HG03469 (cell line): ENCODE measurements at regions not wholly inside any gene's neighbourhood (a gene's known extent, or its start where the extent isn't known, plus 50 kb on each side); places are given as distances from the start of the nearest gene placed in this dataset.

Source experiments
- ATAC-seq: cut with Tn5 transposase; IDR thresholded peaks from one replicate; pipeline ENCODE4 v1.9.1; 2021; ENCODE audit warnings: mild to moderate bottlenecking, moderate library complexity, moderate number of reproducible peaks; ENCODE audit not compliant: unreplicated experiment

DNA sequence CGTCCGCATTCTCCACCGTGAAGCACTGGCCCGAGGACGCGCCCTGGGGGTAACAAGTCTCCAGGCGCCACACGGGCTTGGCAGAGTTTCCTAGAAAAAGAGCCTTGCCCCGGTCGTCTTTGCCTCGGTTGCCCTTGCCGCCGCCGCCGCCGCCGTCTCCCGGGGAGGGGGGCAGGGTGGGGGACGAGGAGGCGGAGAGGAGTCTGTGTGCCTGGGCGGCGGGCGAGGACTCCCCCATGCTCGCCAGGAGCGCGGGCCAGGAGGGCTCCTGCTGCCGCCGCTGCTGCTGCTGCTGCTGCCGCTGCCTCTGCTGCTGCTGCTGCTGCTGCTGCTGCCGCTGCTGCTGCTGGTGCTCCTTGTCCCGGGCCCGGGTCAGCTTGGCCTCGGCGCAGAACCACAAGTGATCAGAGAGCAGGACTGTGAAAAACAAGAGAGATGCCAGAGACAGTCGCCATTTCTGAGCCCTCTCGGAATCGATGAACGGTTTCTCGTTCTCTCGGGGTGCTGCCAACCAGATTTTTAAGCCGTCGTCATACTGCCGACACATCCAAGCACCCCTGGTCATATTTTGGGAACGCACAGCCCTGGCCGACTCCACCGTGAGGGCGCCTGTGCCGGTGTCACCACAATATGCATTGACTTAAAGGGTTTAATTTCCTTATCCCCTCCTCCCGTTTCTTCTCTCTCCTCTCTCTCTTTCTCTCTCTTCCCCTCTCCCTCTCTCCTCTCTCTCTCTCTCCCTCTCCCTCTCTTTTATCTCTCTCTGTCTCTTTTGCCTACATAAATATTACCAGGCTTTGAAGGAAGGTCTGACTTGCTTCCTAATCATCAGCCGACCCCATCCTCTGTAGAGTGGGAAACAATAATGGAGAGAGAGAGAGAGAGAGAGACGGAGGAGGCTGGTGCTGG lies 349.1 kb downstream of the LIG4 start:
- ATAC-seq, result no peak

DNA sequence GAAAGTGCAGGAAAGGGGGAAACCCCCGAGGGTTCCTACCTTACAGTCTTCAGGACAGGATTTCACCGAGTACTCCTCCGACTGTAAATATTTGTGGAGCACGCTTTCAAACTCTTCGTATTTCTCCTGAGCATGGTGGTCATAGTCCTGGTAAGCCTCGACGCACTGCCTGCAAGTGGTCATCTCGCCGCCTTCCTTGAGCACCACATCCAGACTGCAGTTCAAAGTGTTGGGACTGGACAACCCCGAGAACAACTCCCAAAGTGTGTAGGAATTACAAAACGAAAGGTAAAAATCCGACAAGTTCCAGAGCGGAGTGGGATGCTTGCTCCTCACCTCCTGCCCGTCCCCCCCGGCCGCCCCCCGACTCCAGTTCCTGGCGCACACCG lies 349.7 kb downstream of the LIG4 start:
- ATAC-seq, result no peak

DNA sequence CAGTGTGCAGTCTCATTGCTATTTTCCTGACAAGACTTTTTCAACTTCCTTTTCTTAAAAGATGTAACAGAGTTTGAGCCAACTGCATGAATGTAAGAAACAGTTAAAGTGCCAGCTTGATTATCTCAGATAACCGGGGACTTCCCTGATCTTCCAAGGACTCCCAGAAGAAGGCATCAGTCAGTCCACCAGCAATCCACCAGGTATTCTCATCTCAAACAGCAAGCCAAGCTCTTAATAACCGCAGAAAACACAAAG lies 350.1 kb downstream of the LIG4 start:
- ATAC-seq, result no peak

DNA sequence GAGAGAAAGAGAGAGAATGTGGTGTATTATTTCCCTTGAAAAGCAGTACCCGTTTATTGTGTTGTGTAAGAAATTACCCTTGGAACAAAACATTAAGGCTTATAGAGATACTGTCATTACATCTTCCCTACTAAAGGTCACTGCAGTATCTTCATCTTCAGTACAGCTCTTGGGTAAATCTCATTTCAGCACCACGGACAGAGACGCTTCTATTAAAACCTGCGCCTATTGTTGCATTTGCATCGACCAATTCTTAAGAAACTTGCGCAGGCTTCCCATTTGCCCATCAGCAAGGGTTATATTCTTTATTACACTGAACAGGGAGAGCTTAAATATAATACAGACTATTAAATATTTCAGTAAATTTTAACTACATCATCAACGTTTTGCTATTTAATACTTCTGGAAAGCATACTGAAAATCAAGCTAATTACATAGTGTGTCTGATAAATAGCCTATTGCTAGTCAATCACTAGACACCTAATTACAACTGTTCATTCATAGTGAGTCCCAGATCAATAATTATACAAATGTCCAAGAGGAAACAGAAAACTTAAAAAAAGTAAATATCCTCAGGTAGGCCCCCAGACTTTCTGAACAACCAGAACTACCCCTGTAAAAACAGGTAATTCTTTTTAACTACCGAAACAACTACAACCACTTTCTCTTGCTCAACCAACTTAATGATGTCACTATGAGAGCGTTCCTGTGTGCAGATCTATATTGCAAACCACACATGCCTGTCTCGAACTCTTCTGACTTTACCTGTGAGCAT lies 350.6 kb downstream of the LIG4 start:
- ATAC-seq, result no peak

DNA sequence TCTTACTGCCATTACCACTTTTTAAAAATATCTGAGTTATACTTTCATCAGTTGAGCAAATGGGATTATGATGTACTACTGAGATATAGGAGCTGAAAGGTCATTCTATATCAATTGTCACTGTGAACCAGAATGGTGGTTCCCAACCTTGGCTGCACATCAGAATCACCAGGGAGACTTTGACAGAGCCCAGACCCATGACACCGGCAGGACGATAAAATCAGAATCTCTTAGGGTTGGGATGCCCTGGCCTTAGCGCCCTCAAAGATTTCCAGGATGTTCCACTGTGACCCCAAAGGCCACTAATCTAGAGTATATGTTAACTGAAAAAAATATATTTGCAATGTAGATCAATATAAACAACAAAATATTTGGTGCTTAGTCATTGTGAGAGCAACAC lies 355.1 kb downstream of the LIG4 start:
- ATAC-seq, result no peak

DNA sequence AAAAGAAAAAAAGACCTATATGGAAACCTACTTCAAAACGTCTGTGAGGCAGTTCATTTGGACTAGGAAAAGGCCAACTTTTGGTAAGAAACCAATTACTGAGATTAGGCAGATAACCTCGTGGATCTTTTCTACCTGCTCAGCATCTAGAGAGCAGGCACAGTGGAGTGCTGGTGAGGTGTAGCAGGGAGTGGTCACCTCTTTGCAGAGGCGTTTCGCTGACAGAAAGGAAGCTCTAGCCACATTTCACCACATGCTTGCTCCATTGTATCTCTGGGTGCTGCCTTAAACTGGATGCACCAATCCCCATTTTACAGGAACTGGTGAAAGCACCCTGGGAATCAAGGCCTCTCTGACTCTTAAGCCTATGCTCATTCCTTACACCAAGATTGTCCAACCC lies 360.5 kb downstream of the LIG4 start:
- ATAC-seq, result no peak

DNA sequence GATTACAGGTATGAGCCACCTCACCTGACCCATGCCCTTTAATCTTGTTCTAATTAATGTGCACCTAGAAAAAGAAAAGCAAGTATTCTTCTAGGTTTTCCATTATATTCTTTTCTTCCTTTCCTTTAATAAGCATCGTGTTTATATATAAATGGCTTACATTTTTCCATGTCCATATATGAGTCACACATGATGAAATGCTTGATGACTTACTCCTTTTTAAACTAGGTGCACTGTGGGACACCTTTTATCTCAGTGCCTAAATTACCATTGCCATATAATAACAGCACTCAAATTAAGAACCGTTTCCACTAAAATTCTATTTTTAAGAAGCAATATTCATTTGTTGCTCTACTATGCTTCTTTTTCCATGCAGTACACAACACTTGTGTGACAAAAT lies 363.3 kb downstream of the LIG4 start:
- ATAC-seq, result no peak

DNA sequence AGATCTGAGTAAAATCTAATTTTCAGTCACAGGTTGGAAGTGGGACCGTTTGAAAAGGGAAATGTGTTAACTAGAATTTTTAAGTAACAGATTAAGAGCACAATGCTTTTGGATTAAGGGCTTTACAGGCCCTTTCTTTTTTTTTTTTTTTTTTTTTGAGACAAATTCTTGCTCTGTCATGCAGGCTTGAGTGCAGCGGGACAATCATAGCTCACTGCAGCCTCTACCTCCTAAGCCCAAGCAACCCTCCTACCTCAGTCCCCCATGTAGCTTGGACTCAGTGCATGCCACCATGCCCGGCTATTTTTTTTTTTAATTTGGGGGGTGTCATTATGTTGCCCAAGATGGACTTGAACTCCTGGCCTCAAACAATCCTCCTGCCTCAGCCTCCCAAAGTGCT lies 363.7 kb downstream of the LIG4 start:
- ATAC-seq, result no peak

DNA sequence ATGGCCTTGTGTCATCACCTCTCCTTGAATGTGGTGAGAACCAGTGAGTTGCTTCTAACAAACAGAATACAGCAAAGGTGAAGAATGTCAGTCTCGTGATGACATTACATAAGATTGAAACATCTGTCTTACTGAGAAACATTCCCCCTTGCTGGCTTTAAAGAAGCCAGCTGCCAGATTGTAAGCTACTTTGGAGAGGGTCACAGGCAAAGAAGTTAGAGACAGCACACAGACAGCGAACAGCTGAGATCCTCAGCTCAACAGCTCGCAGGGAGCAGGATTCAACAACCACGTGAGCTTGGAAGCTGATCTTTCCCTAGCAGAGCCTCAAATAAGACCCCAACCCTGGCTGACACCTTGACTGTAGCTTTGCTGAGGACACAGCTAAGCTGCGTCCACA lies 367.9 kb downstream of the LIG4 start:
- ATAC-seq, result no peak

DNA sequence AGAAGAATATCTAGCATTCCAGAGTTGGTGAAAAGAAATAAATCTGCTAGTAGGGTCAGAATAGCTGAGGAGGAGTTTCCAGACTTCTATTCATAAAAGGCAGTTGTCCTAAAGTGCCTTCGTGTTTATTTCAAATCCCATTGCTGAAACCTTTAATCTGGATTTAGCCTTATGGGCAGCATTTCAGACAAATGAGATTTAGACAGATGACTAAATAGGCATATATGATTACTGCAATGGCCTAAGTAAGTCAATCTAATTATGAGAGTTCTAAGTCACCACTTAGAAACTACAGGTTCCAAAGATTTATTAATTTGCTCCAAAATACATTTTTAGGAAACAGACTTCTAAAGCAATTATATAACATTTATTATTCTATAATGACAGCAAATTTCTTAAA lies 368.7 kb downstream of the LIG4 start:
- no peak for ATAC-seq

DNA sequence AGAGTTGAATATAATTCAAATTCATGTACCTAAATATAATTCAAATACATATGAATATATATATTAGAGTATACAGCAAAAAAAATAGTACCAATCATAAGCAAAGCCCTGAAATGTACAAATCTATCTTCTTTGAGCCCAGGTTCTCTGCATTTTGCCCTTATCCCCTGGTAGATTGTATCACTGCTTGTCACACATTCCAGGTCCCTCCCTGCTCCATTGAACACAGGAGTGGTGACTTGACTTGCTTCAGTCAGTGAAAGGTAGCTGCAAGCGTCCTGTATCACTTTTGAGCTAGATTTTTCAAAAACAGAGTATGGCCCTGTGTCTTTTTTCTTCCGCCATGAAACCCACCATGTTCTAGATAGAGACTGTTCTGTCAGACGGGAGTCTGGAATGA lies 369.4 kb downstream of the LIG4 start:
- ATAC-seq, result no peak

DNA sequence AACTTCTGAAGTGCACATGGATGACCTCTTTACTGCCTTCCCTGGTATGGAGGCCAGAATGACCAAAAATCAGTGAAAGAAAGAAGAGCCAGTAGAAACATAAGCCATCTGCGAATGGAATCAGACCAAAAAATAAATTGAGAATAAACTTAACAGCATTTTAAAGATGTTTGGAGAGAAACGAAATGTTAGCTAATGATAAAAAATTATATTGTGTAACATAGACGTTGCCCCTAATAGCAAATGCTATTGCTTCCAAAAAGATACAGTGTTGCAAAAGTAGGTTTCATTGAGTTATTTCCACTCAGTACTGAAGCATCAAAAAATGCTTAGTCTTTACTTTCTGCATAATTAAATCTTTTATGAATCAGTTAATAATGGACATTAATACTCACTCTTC lies 371.7 kb downstream of the LIG4 start:
- ATAC-seq, result no peak

DNA sequence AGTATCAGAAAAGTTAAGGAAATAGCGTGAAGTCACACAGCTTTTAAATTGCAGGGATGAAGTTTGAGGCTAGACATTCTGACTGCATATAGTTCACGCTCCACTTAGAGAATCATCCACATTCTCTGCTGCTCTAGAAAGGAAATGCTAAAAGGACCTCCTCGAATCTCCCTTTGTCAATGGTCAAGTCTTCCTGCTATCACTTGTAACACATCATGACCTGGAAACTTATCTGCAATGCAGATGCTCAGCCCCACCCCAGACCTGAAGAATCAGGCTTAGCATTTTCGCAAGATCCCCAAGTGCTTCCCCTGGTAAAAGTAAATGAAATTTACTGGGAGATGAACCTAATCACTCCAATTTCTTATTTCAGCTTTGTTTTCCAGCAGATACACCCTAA lies 372.1 kb downstream of the LIG4 start:
- no peak for ATAC-seq

DNA sequence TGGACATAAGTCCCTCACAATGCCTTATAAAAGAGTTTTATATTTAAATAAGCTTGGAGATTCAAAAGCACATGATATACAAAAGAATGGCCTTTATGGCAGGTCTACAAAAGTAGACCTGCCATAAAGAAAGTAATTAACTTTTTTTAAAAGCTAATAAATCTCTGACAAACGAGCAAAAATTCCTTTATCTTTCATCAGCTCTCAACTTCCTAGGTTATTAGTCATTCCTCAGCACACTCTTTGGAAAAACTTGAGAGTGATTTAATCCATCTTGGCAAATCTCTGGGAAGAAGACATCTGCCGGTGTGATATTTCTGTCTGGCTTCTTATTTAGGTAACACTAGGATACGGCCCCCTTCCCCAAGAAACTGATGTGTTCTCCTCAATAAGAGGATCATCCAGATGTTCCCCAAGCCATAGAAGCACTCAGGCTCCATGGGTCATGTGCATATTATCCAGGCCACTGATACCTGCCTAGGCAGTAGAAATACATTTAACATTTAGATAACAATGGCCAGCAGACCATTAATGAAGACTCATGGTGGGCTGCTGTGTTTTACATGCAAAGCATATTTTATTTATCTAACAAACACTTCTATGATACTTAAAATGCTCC lies 372.7 kb downstream of the LIG4 start:
- ATAC-seq, result no peak

DNA sequence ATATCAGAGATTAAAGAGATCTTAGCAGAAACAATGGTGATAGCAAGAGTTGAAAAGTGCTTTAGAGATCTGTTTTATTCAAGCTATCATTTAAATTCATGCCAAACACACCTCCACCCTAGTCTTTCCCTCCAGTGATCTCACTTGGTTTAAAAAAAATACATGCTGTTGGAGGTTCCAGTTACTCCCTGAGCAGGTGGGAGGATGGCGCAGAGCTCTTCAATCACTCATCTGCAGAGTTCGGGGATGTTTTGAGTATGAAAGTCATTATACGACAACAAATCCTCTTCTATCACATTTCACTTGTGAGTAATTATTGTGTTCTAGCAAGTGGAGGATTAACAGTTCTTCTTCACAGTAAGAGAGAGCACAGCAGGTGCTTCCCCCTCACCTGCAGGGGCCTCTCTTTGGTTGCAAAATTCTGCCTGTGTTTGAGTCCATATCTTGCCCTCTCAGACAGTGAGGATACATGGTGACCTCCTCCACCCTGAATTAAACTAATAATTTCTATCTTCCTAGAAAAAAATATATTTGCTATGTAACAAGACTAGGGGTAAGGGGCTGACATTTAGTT lies 376.7 kb downstream of the LIG4 start:
- ATAC-seq, result no peak

DNA sequence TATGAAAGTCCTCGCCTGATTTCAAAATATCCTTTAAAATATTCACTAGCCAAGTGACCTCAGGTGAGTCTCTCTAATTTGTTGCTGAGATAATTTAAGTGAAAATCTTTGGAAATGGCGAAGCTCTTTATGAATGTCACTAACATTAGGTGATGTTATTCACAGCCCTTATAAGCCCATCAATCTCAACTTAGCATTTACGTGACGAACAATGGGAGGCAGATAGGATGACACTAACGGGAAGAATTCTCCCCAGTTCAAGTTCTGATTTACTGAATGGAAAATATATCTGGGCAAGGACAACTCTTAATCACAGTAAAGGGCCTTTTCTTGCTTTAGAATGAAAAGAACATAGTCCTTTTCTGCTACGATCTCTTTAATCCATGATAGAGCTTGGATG lies 378.7 kb downstream of the LIG4 start:
- no peak for ATAC-seq

DNA sequence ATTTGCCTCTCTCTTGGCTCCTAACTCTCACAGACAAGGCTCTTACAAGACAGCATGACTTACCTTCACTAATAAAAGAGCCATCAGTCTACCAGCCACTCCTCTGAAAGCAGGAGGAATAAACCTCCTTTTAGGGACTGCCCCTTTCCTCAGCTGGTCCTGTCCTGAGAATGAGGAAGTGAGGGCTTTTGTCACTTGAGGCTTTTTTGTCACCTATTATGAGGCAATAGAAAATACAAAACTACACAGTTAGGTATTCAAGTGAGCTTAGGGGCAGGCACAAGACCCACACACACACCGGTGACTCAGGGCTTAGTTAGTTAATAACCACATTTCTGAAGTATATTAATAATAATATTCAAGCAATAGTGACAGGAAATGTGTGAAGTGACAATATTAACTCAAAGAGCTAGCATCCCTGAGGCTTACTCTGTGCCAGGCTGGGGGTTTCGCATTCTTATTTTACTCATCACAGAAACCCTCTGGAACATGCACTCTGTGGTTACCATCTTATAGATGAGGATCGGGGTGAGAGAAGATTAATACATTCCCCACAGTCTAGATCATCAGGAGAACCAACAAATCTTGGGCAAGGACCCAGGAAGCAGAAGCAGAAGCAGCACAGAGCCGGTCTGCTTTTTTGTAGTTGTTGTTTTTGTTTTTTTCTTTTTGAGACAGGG lies 379.9 kb downstream of the LIG4 start:
- ATAC-seq, result no peak

DNA sequence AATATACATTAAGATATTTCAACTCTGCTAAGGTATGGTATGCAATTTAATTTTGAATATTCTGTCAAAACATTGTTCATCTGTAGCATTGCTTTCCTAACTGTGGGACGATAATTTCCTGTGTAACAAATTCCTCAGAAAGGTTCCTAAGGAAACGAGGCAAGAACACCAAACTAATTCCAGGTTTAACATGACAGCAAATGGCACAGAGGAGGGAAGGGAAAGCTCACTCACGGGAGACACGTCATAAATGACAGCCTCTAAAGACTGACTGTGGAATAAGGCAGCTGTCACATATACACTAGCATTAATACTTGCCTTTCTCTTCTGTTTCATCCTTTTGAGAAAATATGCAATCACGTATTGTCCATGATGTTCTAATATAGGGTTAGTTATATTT lies 380.6 kb downstream of the LIG4 start:
- no peak for ATAC-seq

DNA sequence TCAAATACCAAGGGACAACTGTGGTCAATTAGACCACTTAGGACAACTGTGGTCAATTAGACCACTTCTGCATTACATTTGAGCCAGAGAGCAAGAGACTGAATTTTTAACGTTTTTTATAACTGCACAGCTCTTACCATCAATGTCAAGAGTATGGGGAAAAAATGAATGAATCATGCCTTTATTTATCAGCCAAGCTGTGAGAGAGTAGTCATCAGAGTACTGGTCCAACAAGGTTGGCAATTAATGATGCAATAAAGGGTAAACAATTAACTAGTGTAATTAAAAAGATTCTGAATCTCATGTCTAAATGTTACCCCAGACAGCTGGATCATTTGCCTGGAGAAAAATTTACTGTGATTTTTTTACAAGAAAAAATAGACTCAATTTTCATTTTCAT lies 381.1 kb downstream of the LIG4 start:
- no peak for ATAC-seq

DNA sequence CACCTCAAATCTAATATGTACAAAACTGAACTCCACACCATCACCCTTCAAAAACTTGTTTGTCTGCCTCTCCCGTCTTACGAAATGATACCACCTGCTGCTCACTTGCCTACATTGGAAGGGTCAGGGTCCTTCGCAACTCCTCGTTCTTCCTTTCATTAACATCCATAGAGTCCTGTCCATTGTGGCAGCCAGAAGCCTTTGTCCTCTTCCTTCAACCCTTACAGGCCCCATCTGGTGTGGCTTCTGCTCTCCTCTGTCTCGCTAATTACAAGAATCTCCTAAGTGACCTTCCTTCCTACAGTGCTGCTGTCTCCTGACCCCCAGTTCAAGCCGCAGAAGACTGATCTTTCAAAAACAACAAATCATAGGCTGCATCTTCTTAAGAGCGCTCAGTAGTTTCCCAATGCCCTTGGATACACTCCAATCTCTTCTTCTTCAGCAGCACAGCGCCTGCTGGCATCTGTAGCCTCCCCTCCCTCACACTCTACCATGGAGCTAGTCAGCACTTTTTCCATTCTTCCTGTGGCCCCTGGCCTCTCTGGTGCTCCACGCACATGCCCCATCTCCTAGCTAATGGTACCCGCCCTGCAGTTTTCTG lies 382.7 kb downstream of the LIG4 start:
- no peak for ATAC-seq

DNA sequence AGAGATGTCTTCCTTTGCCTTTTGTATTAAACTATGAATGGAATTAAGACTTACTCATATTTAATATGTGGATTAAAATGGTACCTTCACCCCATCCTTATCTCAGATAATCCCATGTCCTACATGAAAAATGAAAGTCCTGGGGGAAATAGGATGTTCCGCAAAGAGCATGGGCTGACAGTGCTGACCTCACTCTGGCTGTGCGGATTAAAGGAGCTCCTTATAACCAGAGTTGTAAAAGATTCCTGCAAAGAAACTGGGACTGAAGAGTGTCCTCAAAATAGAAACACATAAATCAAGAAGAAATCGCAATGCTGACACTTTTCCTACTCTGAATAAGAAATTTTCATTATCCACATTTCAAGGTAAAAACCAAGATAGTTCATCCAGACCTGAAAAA lies 384.5 kb downstream of the LIG4 start:
- no peak for ATAC-seq
